CD4-positive, CD25-positive, alpha-beta regulatory T cell (primary cell): ENCODE measurements at regions not wholly inside any gene's neighbourhood (a gene's known extent, or its start where the extent isn't known, plus 50 kb on each side); places are given as distances from the start of the nearest gene placed in this dataset.

ENCODE experiments used
- ATAC-seq, 2 donors: fragments of 150-1000 bp; cut with Tn5 transposase; one replicate each; pipeline ENCODE4 v1.10.0; 2021; ENCODE audit warnings: low read depth in 2 of 2, moderate number of reproducible peaks in 2 of 2, moderate library complexity in 1 of 2
- DNase-seq, 3 donors: peaks; one replicate each; pipeline versions ENCODE4 v3.0.0 to v3.0.0-alpha.2; 2012 to 2022; ENCODE audit warnings: mixed read lengths in 1 of 3
- H3K27ac ChIP-seq: one replicate; pipeline ENCODE4 v1.7.0; 2013; ENCODE audit warnings: mild to moderate bottlenecking, low read length; ENCODE audit not compliant: insufficient read depth, poor library complexity, severe bottlenecking
- H3K27me3 ChIP-seq: one replicate; pipeline ENCODE4 v1.7.0; 2013; ENCODE audit warnings: low read length; ENCODE audit not compliant: control insufficient read depth, insufficient read depth
- H3K36me3 ChIP-seq: one replicate; pipeline ENCODE4 v1.7.0; 2013; ENCODE audit warnings: mild to moderate bottlenecking, low read length, moderate library complexity; ENCODE audit not compliant: control insufficient read depth, insufficient read depth
- H3K4me1 ChIP-seq: 2 replicates; pipeline ENCODE4 v1.7.0; 2013; ENCODE audit warnings: mild to moderate bottlenecking, low read length; ENCODE audit not compliant: insufficient read depth, control insufficient read depth, poor library complexity, severe bottlenecking
- H3K4me3 ChIP-seq: one replicate; pipeline ENCODE4 v1.7.0; 2013; ENCODE audit warnings: low read depth, mild to moderate bottlenecking, low read length, moderate library complexity
- H3K9me3 ChIP-seq, 2 experiments: 1 replicate in 1 of 2; 2 replicates in 1 of 2; pipeline ENCODE4 v1.7.0; 2013; ENCODE audit warnings: low read length in 2 of 2, mild to moderate bottlenecking in 1 of 2, moderate library complexity in 1 of 2; ENCODE audit not compliant: control insufficient read depth in 2 of 2
- H3K27ac Mint-ChIP-seq, 3 donors: one replicate each; pipeline ENCODE4 v1.8.0; 2020 to 2022; ENCODE audit warnings: mild to moderate bottlenecking in 3 of 3, mixed read lengths in 3 of 3, moderate library complexity in 2 of 3
- H3K27me3 Mint-ChIP-seq: one replicate; pipeline ENCODE4 v1.8.0; 2022; ENCODE audit warnings: mild to moderate bottlenecking, mixed read lengths
- H3K36me3 Mint-ChIP-seq: one replicate; pipeline ENCODE4 v1.8.0; 2020; ENCODE audit warnings: mixed read lengths
- H3K4me1 Mint-ChIP-seq, 4 donors: one replicate each; pipeline ENCODE4 v1.8.0; 2020 to 2022; ENCODE audit warnings: mixed read lengths in 4 of 4, mild to moderate bottlenecking in 1 of 4
- H3K4me3 Mint-ChIP-seq, 4 donors: one replicate each; pipeline ENCODE4 v1.8.0; 2020 to 2022; ENCODE audit warnings: mild to moderate bottlenecking in 4 of 4, mixed read lengths in 4 of 4, moderate library complexity in 3 of 4
- H3K9me3 Mint-ChIP-seq, 7 donors: one replicate each; pipeline ENCODE4 v1.8.0; 2020 to 2022; ENCODE audit warnings: mixed read lengths in 7 of 7, mild to moderate bottlenecking in 3 of 7, moderate library complexity in 2 of 7

DNA sequence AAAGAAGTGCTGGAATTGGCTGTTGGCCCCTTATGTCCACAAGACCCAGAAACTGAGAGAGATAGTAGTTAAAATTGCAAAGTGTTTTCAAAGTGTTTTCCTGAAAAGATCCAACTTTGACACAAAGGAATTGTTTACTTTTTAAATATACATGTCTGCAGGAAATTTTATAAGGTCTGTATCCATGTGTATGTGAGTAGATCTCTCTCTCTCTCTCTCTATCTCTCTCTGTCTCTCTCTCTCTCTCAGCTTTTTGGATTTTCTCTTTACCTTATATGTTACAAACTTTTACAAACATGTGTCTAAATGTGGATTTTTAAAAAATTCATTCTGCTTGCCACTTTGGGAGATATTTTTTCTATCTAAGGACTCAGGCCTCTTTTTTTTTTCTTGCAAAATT, 358.6 kb downstream of the SIPA1L2 start:
- Mint-ChIP-seq H3K9me3 (no peaks in the 10 kb centered on the region), H3K4me3 (no peak overlapping the region), H3K36me3 (no peaks in the 10 kb centered on the region), H3K4me1 (no peaks in the 10 kb centered on the region), H3K27me3 (peaks cover 10% of the 10 kb centered on the region), H3K27ac (no peak overlapping the region)
- no peaks in the 10 kb centered on the region for H3K36me3 ChIP-seq
- no peaks in the 10 kb centered on the region for H3K4me1 ChIP-seq
- no peaks in the 10 kb centered on the region for H3K27me3 ChIP-seq
- H3K9me3 ChIP-seq = no peaks in the 10 kb centered on the region
- no peak for ATAC-seq
- H3K4me3 ChIP-seq = no peak overlapping the region
- no peak overlapping the region for H3K27ac ChIP-seq
- no peak for DNase-seq

DNA sequence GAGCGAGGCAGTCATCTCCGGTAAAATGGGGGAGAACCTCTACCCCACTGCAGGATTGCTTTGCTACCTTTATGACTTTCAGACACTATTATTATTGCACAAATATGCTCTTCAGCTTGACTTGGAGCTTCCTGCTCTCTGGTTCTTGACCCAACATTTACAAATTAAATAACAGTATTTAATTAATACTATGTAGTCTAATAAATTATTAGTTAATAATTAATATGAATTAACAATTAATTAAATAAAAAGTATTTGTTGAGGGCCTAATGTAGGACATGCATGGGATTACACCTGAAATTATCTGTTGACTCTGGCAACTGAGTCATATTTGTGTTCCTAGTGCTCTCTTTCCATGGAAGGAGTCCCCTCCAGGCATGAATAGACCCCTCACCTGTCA, 359.9 kb downstream of the SIPA1L2 start:
- H3K4me3 Mint-ChIP-seq = no peak overlapping the region
- H3K4me1 Mint-ChIP-seq = no peaks in the 10 kb centered on the region
- Histone ChIP-seq H3K27ac (no peak overlapping the region), H3K9me3 (no peaks in the 10 kb centered on the region), H3K4me1 (no peaks in the 10 kb centered on the region), H3K27me3 (no peaks in the 10 kb centered on the region), H3K4me3 (no peak overlapping the region), H3K36me3 (no peaks in the 10 kb centered on the region)
- H3K36me3 Mint-ChIP-seq = no peaks in the 10 kb centered on the region
- H3K9me3 Mint-ChIP-seq = no peaks in the 10 kb centered on the region
- H3K27ac Mint-ChIP-seq = no peak overlapping the region
- DNase-seq (no peak), ATAC-seq (no peak)
- H3K27me3 Mint-ChIP-seq = peaks cover 9% of the 10 kb centered on the region

DNA sequence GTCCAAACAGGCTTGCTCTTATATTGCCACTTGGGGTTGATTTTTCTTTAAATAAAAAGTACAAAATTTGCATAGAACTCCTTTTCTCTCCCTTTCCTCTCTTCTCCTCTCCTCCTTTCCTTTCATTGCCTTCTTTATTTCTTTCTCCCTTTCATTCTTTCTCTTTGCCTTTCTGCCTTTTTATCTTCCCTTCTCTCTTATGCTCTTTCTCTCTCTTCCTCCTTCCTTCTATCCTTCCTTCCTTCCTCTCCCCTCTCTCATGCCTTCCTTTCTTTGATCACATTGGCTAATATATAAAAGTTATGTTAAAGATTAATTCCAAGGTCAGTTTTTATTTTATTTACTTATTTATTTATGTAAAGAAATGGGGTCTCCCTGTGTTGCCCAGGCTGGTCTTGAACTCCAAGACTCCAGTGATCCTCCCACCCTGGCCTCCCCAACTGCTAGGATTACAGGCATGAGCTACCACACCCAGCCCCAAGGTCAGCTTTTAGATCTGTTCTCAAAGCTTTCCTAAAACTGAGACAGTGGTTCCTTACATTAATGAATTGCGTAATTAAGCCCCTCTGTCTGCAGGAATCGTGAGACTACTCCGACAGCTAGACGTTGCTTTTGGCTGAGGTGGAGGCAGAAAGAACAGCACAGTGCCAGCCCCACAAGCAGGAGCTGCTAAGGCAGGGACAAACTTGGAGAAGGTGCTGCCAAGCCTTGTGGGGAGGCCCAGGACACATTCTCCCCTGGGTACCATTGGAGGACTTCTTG, 361.9 kb downstream of the SIPA1L2 start:
- H3K36me3 Mint-ChIP-seq = no peaks in the 10 kb centered on the region
- Histone ChIP-seq H3K36me3 (no peaks in the 10 kb centered on the region), H3K9me3 (no peaks in the 10 kb centered on the region), H3K4me1 (no peaks in the 10 kb centered on the region), H3K27ac (no peak overlapping the region), H3K4me3 (no peak overlapping the region), H3K27me3 (no peaks in the 10 kb centered on the region)
- ATAC-seq = no peak
- H3K9me3 Mint-ChIP-seq = no peaks in the 10 kb centered on the region
- no peak overlapping the region for H3K4me3 Mint-ChIP-seq
- no peaks in the 10 kb centered on the region for H3K4me1 Mint-ChIP-seq
- H3K27me3 Mint-ChIP-seq = peaks cover 9% of the 10 kb centered on the region
- no peak for DNase-seq
- no peak overlapping the region for H3K27ac Mint-ChIP-seq

DNA sequence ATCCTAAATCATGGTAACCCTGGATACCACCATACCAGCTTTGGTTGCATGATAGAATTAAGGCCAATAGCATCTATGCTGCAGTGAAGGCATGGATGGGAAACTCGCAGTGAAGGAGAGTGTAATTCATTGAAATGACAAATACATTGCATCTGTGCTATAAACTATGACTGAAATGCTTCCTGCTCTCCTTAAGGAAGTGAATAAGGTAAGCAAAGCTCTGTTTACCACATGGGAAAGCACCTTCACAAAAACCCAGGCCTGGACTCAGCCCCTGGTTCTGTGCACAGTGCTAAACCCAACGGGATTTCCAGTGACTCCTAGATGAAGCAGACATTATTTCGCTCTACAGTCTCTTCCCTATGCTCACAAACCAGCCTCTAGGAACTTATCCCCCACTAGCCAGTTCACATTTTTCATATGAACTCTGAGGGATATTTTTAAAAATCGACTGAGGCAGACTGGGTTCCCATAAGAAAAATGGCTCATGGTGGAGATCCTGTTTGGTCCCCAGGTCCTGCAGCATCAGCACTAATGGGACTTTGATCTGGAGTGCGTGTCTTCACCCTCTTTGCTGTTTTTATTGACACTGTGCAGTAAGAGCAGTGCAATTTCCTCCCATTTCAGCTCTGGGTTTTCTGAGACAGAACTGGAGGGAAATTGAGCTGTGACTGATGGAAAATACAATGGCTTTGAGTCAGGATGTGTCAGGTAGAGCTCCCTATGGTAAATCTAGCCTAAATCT, 362.7 kb downstream of the SIPA1L2 start:
- Mint-ChIP-seq H3K27ac (no peak overlapping the region), H3K9me3 (no peaks in the 10 kb centered on the region), H3K27me3 (peaks cover 5% of the 10 kb centered on the region), H3K36me3 (no peaks in the 10 kb centered on the region), H3K4me1 (no peaks in the 10 kb centered on the region), H3K4me3 (no peak overlapping the region)
- no peak overlapping the region for H3K27ac ChIP-seq
- H3K9me3 ChIP-seq = no peaks in the 10 kb centered on the region
- no peaks in the 10 kb centered on the region for H3K36me3 ChIP-seq
- ATAC-seq (no peak), DNase-seq (no peak)
- no peaks in the 10 kb centered on the region for H3K27me3 ChIP-seq
- no peak overlapping the region for H3K4me3 ChIP-seq
- H3K4me1 ChIP-seq = no peaks in the 10 kb centered on the region

DNA sequence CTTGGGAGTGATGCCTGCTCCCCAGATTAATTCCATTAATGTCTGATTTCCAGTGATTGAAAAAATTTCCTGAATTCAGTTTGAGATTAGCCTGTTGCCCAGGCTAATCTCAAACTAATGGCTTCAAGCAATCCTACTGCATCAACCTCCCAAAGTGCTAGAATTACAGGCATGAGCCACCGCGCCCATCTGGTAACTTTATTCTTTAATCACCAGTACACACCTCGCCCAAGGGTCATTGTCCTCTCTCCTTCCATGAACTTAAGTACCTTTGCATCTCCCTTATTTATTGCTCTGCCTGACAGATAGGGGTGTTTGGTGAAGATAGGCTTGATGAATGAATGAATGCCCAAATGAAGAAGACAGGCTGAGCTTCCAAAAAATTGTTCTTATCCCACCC, 366.5 kb downstream of the SIPA1L2 start:
- Histone ChIP-seq H3K27ac (no peak overlapping the region), H3K4me1 (no peaks in the 10 kb centered on the region), H3K27me3 (no peaks in the 10 kb centered on the region), H3K36me3 (no peaks in the 10 kb centered on the region), H3K9me3 (no peaks in the 10 kb centered on the region), H3K4me3 (no peak overlapping the region)
- H3K27ac Mint-ChIP-seq = no peak overlapping the region
- ATAC-seq = no peak
- no peak overlapping the region for H3K4me3 Mint-ChIP-seq
- H3K27me3 Mint-ChIP-seq = no peaks in the 10 kb centered on the region
- H3K9me3 Mint-ChIP-seq = no peaks in the 10 kb centered on the region
- no peaks in the 10 kb centered on the region for H3K4me1 Mint-ChIP-seq
- DNase-seq = no peak
- no peaks in the 10 kb centered on the region for H3K36me3 Mint-ChIP-seq

GRCh38 chr1:232262991-232263390, 366.9 kb downstream of the SIPA1L2 start:
- H3K27ac Mint-ChIP-seq = no peak overlapping the region
- H3K4me1 Mint-ChIP-seq = no peaks in the 10 kb centered on the region
- H3K27me3 Mint-ChIP-seq = no peaks in the 10 kb centered on the region
- H3K4me3 ChIP-seq = no peak overlapping the region
- no peaks in the 10 kb centered on the region for H3K36me3 Mint-ChIP-seq
- DNase-seq = no peak
- no peak for ATAC-seq
- no peaks in the 10 kb centered on the region for H3K36me3 ChIP-seq
- no peaks in the 10 kb centered on the region for H3K9me3 ChIP-seq
- H3K27me3 ChIP-seq = no peaks in the 10 kb centered on the region
- no peaks in the 10 kb centered on the region for H3K9me3 Mint-ChIP-seq
- H3K27ac ChIP-seq = no peak overlapping the region
- no peaks in the 10 kb centered on the region for H3K4me1 ChIP-seq
- H3K4me3 Mint-ChIP-seq = no peak overlapping the region

GRCh38 chr1:232260861-232261260, 369.1 kb downstream of the SIPA1L2 start:
- H3K27me3 Mint-ChIP-seq = peaks cover 4% of the 10 kb centered on the region
- no peak overlapping the region for H3K27ac Mint-ChIP-seq

GRCh38 chr1:232260045-232260444, 369.9 kb downstream of the SIPA1L2 start:
- Mint-ChIP-seq H3K4me1 (no peaks in the 10 kb centered on the region), H3K36me3 (no peaks in the 10 kb centered on the region), H3K27ac (no peak overlapping the region), H3K9me3 (no peaks in the 10 kb centered on the region), H3K4me3 (no peak overlapping the region), H3K27me3 (peaks cover 4% of the 10 kb centered on the region)
- Histone ChIP-seq H3K9me3 (no peaks in the 10 kb centered on the region), H3K4me1 (no peaks in the 10 kb centered on the region), H3K27ac (no peak overlapping the region), H3K36me3 (no peaks in the 10 kb centered on the region), H3K27me3 (no peaks in the 10 kb centered on the region), H3K4me3 (no peak overlapping the region)
- ATAC-seq = no peak
- DNase-seq = no peak

More at GRCh38 chr1:232260861-232261260, 369.1 kb downstream of the SIPA1L2 start:
- H3K36me3 ChIP-seq = no peaks in the 10 kb centered on the region
- no peaks in the 10 kb centered on the region for H3K9me3 ChIP-seq
- no peak overlapping the region for H3K27ac ChIP-seq
- Mint-ChIP-seq H3K4me3 (no peak overlapping the region), H3K4me1 (no peaks in the 10 kb centered on the region), H3K36me3 (no peaks in the 10 kb centered on the region), H3K9me3 (no peaks in the 10 kb centered on the region)
- DNase-seq (no peak), ATAC-seq (no peak)
- no peak overlapping the region for H3K4me3 ChIP-seq
- no peaks in the 10 kb centered on the region for H3K27me3 ChIP-seq
- H3K4me1 ChIP-seq = no peaks in the 10 kb centered on the region
